ENCODE measurements at regions not wholly inside any gene's neighbourhood (a gene's known extent, or its start where the extent isn't known, plus 50 kb on each side); places are given as distances from the start of the nearest gene placed in this dataset.
A peak's percentile ranks its signal among the peaks of the same experiment; 100 is the strongest.

DNA sequence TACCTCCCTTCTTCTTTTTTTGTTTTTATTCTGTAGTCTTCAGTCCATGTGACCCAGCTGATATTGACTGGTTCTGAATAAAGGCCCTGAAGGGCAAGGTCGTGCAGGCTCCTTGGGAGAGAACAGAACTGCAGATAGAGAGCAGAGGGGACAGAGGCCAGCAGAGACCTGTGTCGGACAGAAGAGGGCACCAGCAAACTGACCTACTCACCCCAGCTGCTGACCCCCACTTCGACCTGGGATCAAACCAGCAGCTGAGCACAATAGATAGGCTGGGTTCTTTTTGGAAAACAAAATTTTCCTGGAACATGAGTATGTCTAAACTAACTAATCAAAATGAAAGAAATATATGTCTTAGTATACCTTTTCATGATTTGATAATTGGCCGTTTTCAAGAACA lies 695.1 kb downstream of the NR2F1-AS1 start:
- peak; percentile 100 for ATAC-seq
- 0 out of 2 replicates have a peak, but pooled peaks have one; percentile 24 for TF ChIP-seq CTCF (IDR thresholded peaks at IDR 0.05)
- no peak for TF ChIP-seq ATF6 (CRISPR knock-in tag; IDR thresholded peaks at IDR 0.05)
- H3K36me3 Mint-ChIP-seq = no peaks in the 10 kb centered on the region
- no peaks in the 10 kb centered on the region for H3K27me3 Mint-ChIP-seq (ENCODE audit: low read depth)
- ChIA-PET POLR2A (no interaction called here), CTCF (interaction anchor here (0.6 to 2.4 kb wide), 5 partner anchors 23 to 685 kb away, joined by 3 to 13 read pairs (median 3); no protein-coding TSS in a partner anchor)
- peak; percentile 60 for DNase-seq (ENCODE audit: low spot score)
- H3K4me3 Mint-ChIP-seq = no peak overlapping the region
- peaks cover 9% of the 10 kb centered on the region for H3K9me3 Mint-ChIP-seq
- no peak overlapping the region for H3K27ac Mint-ChIP-seq
- peaks cover 4% of the 10 kb centered on the region for H3K4me1 Mint-ChIP-seq

DNA sequence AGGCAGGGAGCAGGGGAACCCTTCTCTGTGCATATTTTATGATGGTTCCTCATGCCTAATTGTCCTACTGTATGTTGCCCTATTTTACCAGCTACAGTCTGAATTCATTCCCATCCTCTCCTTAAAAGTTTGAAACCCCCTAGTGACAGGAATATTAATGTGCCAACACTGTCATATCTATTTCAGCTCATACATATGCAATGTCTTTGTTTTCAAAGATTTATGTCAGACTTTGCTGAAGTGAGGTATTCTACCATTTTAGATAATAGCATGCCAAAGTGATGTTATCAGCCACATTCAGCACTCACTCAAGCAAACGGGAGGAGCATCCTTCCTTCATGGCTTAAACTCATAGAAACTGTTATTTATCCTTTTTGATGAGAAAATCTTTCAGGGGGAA lies 696.5 kb downstream of the NR2F1-AS1 start:
- CTCF ChIA-PET = no interaction called here
- no peak overlapping the region for H3K27ac Mint-ChIP-seq
- DNase-seq (ENCODE audit: low spot score) = no peak
- no peaks in the 10 kb centered on the region for H3K36me3 Mint-ChIP-seq
- TF ChIP-seq NR1H2 (CRISPR knock-in tag; IDR thresholded peaks at IDR 0.05) (no peak), ZBTB21 (CRISPR knock-in tag; IDR thresholded peaks at IDR 0.05; ENCODE audit: borderline replicate concordance) (no peak), TP53 (CRISPR knock-in tag; IDR thresholded peaks at IDR 0.05) (no peak)
- TF ChIP-seq, protein P1, sequence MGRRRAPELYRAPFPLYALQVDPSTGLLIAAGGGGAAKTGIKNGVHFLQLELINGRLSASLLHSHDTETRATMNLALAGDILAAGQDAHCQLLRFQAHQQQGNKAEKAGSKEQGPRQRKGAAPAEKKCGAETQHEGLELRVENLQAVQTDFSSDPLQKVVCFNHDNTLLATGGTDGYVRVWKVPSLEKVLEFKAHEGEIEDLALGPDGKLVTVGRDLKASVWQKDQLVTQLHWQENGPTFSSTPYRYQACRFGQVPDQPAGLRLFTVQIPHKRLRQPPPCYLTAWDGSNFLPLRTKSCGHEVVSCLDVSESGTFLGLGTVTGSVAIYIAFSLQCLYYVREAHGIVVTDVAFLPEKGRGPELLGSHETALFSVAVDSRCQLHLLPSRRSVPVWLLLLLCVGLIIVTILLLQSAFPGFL (CRISPR knock-in tag; IDR thresholded peaks at IDR 0.05; ENCODE audit: borderline replicate concordance) = no peak
- H3K9me3 Mint-ChIP-seq = no peaks in the 10 kb centered on the region
- H3K4me1 Mint-ChIP-seq = peaks cover 4% of the 10 kb centered on the region
- H3K4me3 Mint-ChIP-seq = no peak overlapping the region
- POLR2A ChIA-PET = no interaction called here
- no peak for ATAC-seq
- no peaks in the 10 kb centered on the region for H3K27me3 Mint-ChIP-seq (ENCODE audit: low read depth)

- DNase-seq (ENCODE audit: low spot score) = no peak
- TF ChIP-seq NFYB (CRISPR knock-in tag; conservative IDR thresholded peaks at IDR 0.05; ENCODE audit: low read depth) (no peak), ETV6 (CRISPR knock-in tag; IDR thresholded peaks at IDR 0.05) (no peak), MXD4 (CRISPR knock-in tag; IDR thresholded peaks at IDR 0.05; ENCODE audit: borderline replicate concordance) (no peak), GTF2I (CRISPR knock-in tag; conservative IDR thresholded peaks at IDR 0.05) (no peak), NFE2L1 (CRISPR knock-in tag; IDR thresholded peaks at IDR 0.05) (no peak), CREB1 (CRISPR knock-in tag; IDR thresholded peaks at IDR 0.05) (no peak), ZNF423 (CRISPR knock-in tag; IDR thresholded peaks at IDR 0.05) (no peak)
- TF ChIP-seq, protein P2, sequence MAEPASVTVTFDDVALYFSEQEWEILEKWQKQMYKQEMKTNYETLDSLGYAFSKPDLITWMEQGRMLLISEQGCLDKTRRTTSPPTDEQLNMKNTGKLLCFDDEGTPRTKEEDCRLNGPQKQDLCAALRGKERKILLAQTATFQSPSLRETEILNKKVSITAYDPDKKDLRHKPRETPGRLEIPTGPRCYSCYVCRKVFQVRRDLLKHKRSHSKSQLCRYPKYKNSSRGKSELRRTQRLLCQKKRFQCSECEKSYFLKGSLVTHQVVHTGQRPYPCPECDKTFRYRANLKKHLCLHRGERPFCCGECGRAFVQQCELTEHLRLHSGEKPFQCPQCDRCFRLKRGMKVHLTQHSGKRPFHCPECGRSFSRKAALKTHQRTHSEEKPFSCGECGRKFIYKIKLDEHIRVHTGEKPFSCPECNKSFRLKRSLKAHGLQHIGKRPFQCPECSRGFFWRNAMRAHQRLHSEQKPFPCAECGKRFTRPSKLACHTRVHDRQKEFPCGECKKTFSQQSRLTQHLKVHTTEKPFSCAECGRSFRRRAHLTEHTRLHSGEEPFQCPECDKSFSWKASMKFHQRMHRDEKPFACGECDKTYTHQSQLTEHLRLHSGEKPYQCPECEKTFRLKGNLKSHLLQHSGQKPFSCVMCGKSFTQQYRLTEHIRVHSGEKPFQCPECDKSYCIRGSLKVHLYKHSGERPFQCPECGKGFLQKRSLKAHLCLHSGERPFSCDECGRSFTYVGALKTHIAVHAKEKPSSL (CRISPR knock-in tag; conservative IDR thresholded peaks at IDR 0.05) = no peak
- Mint-ChIP-seq H3K4me1 (no peaks in the 10 kb centered on the region), H3K9me3 (peaks cover 9% of the 10 kb centered on the region), H3K27me3 (ENCODE audit: low read depth) (no peaks in the 10 kb centered on the region), H3K4me3 (no peak overlapping the region), H3K36me3 (no peaks in the 10 kb centered on the region), H3K27ac (no peak overlapping the region)
- ATAC-seq = no peak
- ChIA-PET POLR2A (no interaction called here), CTCF (no interaction called here)
Observed at GRCh38 chr5:92879806-92880543, 701.0 kb downstream of the NR2F1-AS1 start.
